ENCODE measurements at regions not wholly inside any gene's neighbourhood (a gene's known extent, or its start where the extent isn't known, plus 50 kb on each side); places are given as distances from the start of the nearest gene placed in this dataset.
A peak's percentile ranks its signal among the peaks of the same experiment; 100 is the strongest.

- peaks cover 36% of the 10 kb centered on the region for H3K4me1 Mint-ChIP-seq
- H3K27me3 Mint-ChIP-seq (ENCODE audit: low read depth, poor library complexity): peaks cover 13% of the 10 kb centered on the region
- no peak for TF ChIP-seq CTCF (IDR thresholded peaks at IDR 0.05)
- no peaks in the 10 kb centered on the region for H3K36me3 Mint-ChIP-seq (ENCODE audit: low read depth)
- H3K4me3 Mint-ChIP-seq: no peak overlapping the region
- H3K9me3 Mint-ChIP-seq: peaks cover 5% of the 10 kb centered on the region
- no peak for DNase-seq
- H3K27ac Mint-ChIP-seq: no peak overlapping the region
These were observed 53.2 kb upstream of the ADRA2C start for GRCh38 chr4:3712936-3713335.

GRCh38 chr4:3712112-3712805 is 53.9 kb upstream of the ADRA2C start:
- no peak overlapping the region for H3K4me3 Mint-ChIP-seq
- H3K27ac Mint-ChIP-seq: no peak overlapping the region
- no peaks in the 10 kb centered on the region for H3K36me3 Mint-ChIP-seq (ENCODE audit: low read depth)
- no peak for TF ChIP-seq CTCF (IDR thresholded peaks at IDR 0.05)
- peaks cover 43% of the 10 kb centered on the region for H3K4me1 Mint-ChIP-seq
- DNase-seq: no peak
- peaks cover 10% of the 10 kb centered on the region for H3K27me3 Mint-ChIP-seq (ENCODE audit: low read depth, poor library complexity)
- H3K9me3 Mint-ChIP-seq: no peaks in the 10 kb centered on the region

- no peak for TF ChIP-seq CTCF (IDR thresholded peaks at IDR 0.05)
- Mint-ChIP-seq H3K36me3 (ENCODE audit: low read depth) (no peaks in the 10 kb centered on the region), H3K9me3 (no peaks in the 10 kb centered on the region), H3K27ac (no peak overlapping the region), H3K27me3 (ENCODE audit: low read depth, poor library complexity) (peaks cover 4% of the 10 kb centered on the region), H3K4me1 (peaks cover 44% of the 10 kb centered on the region), H3K4me3 (no peak overlapping the region)
- peak; percentile 2 for DNase-seq
These were observed 54.7 kb upstream of the ADRA2C start for GRCh38 chr4:3711183-3712111.

GRCh38 chr4:3710451-3711182 is 55.6 kb upstream of the ADRA2C start:
- peak; percentile 71 for DNase-seq
- peaks cover 48% of the 10 kb centered on the region for H3K4me1 Mint-ChIP-seq
- H3K27me3 Mint-ChIP-seq (ENCODE audit: low read depth, poor library complexity): peaks cover 8% of the 10 kb centered on the region
- no peak overlapping the region for H3K4me3 Mint-ChIP-seq
- no peaks in the 10 kb centered on the region for H3K36me3 Mint-ChIP-seq (ENCODE audit: low read depth)
- no peaks in the 10 kb centered on the region for H3K9me3 Mint-ChIP-seq
- no peak overlapping the region for H3K27ac Mint-ChIP-seq
- no peak for TF ChIP-seq CTCF (IDR thresholded peaks at IDR 0.05)

- Mint-ChIP-seq H3K27ac (no peak overlapping the region), H3K36me3 (ENCODE audit: low read depth) (no peaks in the 10 kb centered on the region), H3K4me3 (no peak overlapping the region), H3K4me1 (peaks cover 50% of the 10 kb centered on the region), H3K27me3 (ENCODE audit: low read depth, poor library complexity) (peaks cover 15% of the 10 kb centered on the region), H3K9me3 (no peaks in the 10 kb centered on the region)
- no peak for DNase-seq
- no peak for TF ChIP-seq CTCF (IDR thresholded peaks at IDR 0.05)
These were observed 56.2 kb upstream of the ADRA2C start for GRCh38 chr4:3709846-3710441.
